GM18861 (cell line): ENCODE measurements at regions not wholly inside any gene's neighbourhood (a gene's known extent, or its start where the extent isn't known, plus 50 kb on each side); places are given as distances from the start of the nearest gene placed in this dataset.

Source experiments
- ATAC-seq: cut with Tn5 transposase; IDR thresholded peaks from one replicate; pipeline ENCODE4 v1.9.1; 2021; ENCODE audit not compliant: unreplicated experiment

GRCh38 chr10:131726967-131727366, 173.8 kb upstream of the PPP2R2D start:
- ATAC-seq: no peak

- no peak for ATAC-seq
These were observed 173.2 kb upstream of the PPP2R2D start for GRCh38 chr10:131727560-131727959.

DNA sequence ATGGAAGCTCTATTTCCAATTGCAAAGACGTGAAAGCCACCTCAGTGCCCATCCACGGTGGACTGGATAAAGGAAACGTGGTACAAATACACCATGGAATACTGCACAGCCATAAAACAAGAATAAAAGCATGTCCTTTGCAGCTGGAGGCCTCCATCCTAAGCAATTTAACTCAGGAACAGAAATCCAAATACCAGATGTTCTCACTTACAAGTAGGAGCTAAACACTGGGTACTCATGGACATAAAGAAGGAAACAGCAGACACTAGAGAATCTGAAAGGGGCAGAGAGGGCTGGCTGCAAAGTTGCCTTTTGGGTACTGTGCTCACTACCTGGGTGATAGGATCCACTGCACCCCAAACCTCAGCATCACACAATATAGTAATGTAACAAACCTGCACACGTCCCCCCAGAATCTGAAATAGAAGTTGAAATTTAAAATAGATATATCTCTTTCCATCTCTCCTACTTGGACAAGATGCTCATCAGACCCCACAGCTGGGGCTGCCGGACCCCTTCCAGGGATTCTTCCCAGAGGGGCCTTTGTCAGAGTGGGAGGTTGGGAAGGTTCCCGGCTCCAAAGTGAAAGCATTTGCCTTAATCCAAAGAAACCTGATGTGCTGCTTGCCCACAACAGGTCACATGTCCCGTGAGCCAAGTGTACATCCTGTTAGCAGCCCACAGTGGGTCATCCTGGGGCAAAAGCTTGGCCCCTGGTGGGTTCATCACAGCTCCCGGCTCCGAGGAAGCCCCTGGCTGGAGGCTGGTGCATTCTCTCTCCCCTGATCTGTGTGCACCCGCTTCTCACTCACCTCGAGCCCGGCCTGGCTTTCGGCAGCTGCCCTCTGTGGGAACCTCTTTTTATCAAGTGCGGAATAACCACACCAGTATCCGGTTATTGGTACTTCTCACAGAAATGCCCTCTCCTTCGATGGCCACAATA, 172.3 kb upstream of the PPP2R2D start:
- no peak for ATAC-seq

DNA sequence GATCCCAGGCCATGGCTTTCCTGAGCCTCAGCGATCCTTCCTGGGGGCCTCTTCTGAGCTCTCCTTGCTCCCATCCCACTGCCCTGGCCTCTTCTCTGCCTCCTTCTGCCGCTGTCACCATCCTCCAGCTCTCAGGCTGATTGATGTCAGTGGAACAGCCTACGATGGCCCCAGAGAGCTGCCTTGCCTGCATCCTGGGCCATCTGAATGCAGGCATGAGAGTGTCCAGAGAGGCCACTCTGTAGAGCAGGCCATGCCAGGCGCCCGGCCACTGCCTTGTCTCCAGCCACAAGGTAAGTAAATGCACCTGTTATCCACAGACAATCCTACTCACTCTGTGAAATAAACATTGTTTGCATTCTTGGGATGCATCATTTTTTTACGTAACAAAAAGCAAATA, 171.4 kb upstream of the PPP2R2D start:
- no peak for ATAC-seq

DNA sequence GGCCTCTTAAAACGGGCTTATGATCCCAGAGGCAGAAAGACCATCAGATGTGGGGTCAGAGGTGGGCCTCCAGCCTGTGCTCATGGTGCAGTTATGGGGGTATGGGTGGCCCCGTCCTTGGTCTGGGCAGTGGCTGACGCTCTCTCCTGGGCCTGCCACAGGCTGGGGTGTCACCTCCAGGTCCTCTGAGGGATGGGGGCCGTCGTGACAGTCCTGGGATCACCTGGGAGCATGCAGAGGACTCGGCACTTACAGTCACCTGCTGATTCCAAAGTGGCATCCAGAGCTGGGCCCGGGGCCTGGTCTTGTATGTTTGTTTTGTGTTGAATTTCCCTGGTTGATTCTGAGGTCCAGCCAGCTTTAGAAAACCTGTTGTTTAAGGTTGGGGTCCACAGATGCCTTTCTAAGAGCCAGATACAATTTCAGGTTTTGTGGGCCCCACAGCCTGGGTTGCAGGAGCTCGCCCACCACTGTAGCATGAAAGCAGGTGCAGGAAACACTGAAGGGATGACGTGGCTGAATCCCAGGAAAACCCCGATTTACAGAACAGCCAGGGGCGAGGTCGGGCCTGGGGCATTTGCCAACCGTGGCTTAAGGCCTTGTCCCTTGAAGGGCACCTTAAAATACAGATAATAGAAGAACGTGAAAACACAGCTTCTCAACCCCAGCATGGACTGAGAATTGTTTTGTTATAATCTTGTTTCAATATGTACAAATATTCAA, 170.7 kb upstream of the PPP2R2D start:
- no peak for ATAC-seq

DNA sequence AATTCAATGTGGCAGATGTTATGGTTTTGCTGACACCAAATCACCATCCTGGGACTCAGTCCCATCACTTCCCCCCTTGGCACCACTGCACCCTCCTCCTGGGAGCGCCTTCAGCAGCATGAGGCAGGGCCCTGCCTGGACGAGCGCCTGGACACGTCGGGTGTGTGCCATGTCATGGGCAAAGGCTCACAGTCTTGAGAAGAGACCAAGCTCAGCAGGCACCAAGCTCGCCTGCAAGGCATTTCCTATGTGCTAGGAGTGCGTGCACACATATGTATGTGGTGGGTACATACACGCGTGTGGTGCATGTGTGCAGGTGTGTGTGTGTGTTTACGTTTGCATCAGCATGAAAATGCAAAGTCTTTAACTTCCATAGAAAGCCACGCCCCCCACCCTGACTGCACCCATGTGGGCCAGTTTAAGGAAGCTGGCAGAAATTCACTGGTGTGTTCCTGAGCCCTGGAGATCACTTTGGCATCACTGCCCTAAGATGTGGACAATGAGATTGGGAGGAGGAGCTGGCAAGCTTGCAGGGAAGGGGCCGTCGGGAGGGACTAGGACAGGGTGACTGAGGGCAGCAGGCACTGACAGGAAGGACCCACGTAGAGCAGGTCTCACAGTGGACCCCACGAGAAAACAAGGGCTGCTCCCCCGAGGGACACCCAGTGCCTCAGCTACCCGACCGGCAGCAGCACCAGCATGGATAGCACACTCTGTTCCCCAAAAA, 169.9 kb upstream of the PPP2R2D start:
- no peak for ATAC-seq

GRCh38 chr10:131731780-131732630, 168.8 kb upstream of the PPP2R2D start:
- no peak for ATAC-seq

DNA sequence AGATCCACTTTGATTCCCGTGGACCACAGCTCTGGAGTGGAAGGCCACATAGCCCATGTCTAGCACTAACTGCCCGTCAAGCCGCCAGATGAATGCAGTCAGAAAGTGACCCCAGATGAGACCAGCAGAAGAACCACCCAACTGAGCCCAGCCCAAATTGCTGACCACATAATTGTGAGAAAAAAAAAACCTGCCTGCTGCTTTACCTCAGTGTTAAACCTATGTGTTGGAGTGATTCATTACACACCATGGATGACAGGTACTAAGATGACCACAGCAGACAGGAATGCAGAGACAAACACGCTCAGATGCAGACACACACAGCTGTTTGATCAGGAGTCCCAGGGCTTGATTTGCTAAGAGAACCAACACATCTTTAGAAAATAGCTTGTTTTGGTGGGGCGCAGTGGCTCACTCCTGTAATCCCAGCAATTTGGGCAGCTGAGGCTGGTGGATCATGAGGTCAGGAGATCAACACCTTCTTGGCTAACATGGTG, 168.1 kb upstream of the PPP2R2D start:
- no peak for ATAC-seq

DNA sequence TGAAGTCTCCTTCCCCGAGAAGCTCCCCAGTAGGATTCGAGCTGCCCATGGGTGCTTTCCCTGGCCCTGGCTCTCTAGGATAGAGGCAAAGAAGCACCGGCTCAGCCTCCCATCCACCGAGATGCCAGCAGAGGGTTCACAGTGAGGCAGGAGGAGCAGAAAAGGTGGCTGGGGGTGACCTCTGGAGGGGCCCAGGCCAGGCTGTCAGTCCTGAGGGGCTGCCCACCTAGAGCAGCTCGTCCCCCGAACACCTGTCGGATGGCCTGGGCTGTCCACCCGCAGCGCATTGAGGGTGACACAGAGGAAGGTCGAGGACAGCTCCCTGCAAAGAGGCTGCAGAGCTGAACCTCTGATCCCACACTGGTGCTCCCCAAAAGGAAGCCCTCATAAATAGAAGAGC, 167.2 kb upstream of the PPP2R2D start:
- no peak for ATAC-seq

DNA sequence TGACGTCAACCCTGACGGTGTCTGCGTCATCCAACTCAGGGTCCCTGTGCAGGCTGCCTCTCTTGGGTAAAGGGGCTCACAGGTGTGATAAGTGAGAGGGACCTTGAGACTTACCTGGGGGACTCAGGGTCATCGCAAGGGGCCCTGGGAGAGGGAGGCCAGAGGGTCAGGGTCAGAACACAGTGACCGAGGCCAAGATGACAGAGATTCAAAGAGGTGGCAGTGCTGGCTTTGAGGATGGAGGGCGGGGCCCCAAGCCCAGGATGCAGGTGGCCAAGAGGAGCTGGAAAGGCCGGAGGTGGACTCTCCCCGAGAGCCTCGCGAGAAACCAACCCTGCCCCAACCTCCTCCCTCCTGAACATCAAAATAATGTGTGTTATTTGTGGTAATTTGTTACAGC, 165.2 kb upstream of the PPP2R2D start:
- no peak for ATAC-seq

GRCh38 chr10:131736321-131736980, 164.4 kb upstream of the PPP2R2D start:
- no peak for ATAC-seq

DNA sequence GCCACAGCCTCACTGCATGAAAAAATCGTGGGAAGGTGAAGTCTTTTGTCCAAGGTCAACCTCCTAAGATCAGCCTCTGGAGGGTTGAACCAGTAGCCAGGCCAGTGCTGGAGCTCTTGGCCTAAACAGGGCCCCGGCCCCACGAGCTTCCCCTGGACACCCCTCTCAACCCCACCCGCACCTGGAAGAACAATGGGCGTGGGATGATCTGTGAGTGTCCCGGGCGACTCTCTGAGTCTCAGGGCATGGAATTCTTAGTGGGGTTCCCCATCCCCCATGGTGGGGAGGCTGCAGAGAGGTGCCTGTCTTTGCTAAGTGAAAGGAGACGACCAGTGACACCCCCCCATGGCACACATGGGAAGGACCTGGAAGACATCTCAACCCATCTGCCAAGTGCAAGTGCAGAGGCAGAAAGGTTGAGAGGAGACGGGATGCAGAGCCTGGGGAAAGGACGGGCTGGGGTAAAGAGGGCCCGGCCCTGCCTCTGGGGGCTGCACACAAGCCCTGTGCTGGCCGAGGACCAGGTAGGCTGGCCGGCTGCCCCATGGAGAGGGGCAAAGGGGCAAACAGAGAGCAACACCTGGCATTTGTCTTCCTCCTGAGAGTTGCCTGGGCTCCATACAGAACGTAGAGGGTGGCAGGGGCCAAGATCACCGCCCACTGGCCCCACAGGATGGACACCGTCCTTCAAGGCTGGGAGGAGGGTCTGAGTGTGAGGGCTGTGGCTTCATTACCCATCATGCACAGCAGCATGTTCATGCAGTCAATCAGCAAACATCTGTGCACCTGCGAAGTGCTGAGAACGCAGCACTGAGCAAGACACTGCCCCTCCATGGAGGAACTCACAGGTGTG, 163.0 kb upstream of the PPP2R2D start:
- no peak for ATAC-seq

DNA sequence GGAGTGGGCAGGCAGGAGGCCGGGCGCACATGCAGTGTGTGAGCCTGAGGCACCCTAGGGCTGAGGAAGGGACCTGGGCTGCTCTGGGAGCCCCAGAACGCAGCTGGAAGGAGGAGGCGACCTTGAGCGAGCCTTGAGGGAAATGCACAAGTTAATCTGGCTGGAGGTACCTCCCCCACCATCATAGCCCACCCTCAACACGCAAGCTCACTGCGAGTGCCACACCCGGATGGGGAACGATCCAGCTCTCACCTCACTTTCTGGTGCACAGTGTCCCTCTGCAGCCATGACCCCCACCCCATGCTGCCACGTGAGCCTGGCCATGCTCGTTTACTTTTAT, 162.4 kb upstream of the PPP2R2D start:
- ATAC-seq: no peak

DNA sequence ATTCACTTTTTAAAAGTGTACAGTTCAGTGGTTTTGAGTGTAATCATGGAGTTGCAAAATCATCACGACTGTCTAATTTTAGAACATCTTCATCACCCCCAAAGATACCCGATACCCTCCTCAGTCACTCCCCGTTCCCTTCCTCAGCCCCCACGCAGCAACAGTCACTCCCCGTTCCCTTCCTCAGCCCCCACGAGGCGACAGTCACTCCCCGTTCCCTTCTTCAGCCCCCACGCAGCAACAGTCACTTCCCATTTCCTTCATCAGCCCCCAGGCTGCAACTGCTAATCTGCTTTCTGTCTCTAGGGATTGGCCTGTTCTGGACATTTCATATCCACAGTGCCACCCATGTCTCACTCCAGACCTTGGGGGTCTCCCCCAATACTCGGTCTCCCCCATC, 161.6 kb upstream of the PPP2R2D start:
- no peak for ATAC-seq

GRCh38 chr10:131742500-131742951, 158.3 kb upstream of the PPP2R2D start:
- ATAC-seq: no peak

DNA sequence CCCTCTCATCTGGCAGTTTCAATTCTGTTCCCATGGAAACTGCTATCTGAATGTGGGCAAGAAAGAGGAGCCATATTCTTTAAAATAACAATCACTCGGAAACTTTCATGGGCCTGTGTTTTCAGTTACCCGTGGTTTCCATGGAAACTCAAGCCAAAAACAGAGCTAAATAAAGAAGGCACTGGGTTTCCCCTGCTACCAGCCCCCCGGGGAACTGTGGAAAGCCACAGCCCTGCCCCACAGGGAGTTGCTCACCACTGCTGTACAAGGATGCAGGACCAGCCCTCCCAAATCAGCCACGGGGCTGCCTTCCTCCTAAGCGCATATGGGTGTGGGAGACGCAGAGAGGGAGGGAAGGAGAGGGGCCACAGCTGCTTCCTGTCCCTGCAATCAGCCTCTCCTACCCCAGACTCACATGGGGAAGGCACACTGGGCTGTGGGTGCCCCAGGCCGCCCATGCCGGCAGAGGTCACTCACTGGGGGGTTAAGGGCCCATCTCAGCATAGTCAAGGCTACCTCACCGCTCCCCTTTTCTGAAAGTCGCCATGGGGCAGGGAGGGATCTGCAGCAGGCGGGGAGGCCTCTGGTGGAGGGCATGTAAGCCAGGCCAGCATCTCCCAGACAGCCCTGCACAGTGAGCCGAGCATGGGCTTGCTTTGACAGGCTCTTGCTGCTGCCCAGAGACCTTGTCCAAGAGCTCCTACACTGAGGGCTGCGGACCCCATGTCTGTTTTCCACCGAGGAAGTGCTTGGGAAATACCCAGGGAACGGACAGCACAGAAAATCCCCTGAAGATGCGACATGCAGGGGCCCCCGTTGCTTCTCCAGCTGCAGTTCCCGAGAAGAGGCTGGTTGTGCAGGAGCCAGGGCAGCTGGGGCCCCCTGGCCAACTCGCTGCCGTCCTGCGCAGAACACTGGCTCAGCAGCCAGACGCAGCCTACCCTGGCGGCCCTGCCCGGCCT, 157.3 kb upstream of the PPP2R2D start:
- ATAC-seq: no peak

DNA sequence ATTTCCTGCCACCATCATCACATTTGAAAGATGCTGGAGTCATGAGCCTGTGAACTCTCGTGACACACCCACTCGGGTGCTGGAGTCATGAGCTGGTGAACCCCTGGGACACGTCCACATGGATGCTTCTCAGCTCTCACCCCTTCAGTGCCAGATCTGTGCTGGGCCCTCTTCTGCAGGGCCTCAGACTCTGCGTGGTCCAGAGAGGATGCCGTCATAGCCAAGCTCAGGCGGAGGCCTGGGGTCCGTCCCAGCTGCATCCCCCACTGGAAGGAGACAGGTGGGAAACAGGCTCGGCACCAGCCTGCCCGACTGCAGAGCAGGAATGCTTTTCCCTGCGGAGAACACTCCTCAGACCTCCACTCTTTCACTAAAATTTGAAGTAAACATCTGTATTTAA, 156.5 kb upstream of the PPP2R2D start:
- ATAC-seq: no peak

- no peak for ATAC-seq
These were observed 155.2 kb upstream of the PPP2R2D start for GRCh38 chr10:131745591-131745990.
